Psoas muscle (tissue), 7 donors: ENCODE measurements at regions not wholly inside any gene's neighbourhood (a gene's known extent, or its start where the extent isn't known, plus 50 kb on each side); places are given as distances from the start of the nearest gene placed in this dataset.

Experiments
- ATAC-seq, 4 donors: fragments of 200-7000 bp; cut with Tn5 transposase; one replicate each; pipeline ENCODE4 v1.9.1; 2020; ENCODE audit warnings: moderate library complexity in 3 of 4, mild to moderate bottlenecking in 2 of 4
- DNase-seq, 2 donors: peaks; one replicate each; pipeline ENCODE4 v3.0.0-alpha.2; 2020
- H3K27ac ChIP-seq: fragments of 200-600 bp; one replicate; pipeline ENCODE4 v1.8.0; 2022
- H3K27me3 ChIP-seq, 3 donors: fragments of 200-600 bp in 1 of 3; one replicate each; pipeline versions ENCODE4 v1.6.1 to v1.8.0; 2013 to 2022; ENCODE audit warnings: low read length in 2 of 3, mild to moderate bottlenecking in 2 of 3, moderate library complexity in 1 of 3; ENCODE audit not compliant: insufficient read depth in 3 of 3
- H3K36me3 ChIP-seq, 2 donors: fragments of 200-600 bp in 1 of 2; one replicate each; pipeline versions ENCODE4 v1.6.1 to v1.8.0; 2013 to 2022; ENCODE audit warnings: low read depth in 1 of 2, mild to moderate bottlenecking in 1 of 2, moderate library complexity in 1 of 2; ENCODE audit not compliant: insufficient read depth in 1 of 2
- H3K4me1 ChIP-seq: fragments of 200-600 bp; one replicate; pipeline ENCODE4 v1.8.0; 2022
- H3K4me3 ChIP-seq: fragments of 200-600 bp; one replicate; pipeline ENCODE4 v1.8.0; 2022; ENCODE audit warnings: mild to moderate bottlenecking
- H3K9me3 ChIP-seq: fragments of 200-600 bp; one replicate; pipeline ENCODE4 v1.8.0; 2022
- WGBS, 3 donors: extraction: QIAGEN DNeasy Blood & Tissue Kit; methylation state at CpG; one replicate each; pipeline versions ENCODE4 v1.1.6 to v1.1.7; 2013; 5-methylcytosine and 5-hydroxymethylcytosine counted together
- intact Hi-C, 2 donors: fragments of 100-400 bp; cut with DNase I; formaldehyde crosslinking; loops; one replicate each; pipeline versions ENCODE4 v1.11.0 to v1.14.2; 2022
- TF ChIP-seq, protein P1 (sequence below): fragments of 200-600 bp; IDR thresholded peaks from one replicate; pipeline ENCODE4 v1.8.0; 2022; ENCODE audit warnings: antibody characterized with exemption
- donor health status: healthy with polysubstance abuse.
- donor health status: DM: no; HTN: no; CAD: no; lungs with moderate emphysema.
- donor health status: Bipolar disorder and iron deficiency.
- donor health status: healthy.
- donor health status: DM: yes; HTN: yes; CAD: no.
- donor health status: DM: no; HTN: no; CAD: no.
- donor health status: DM: yes; HTN: yes; CAD: no.

- Histone ChIP-seq H3K27me3 (peaks cover 0 to 7% (median 0%) of the 10 kb centered on the region in 3 donors), H3K36me3 (no peaks in the 10 kb centered on the region), H3K4me1 (no peaks in the 10 kb centered on the region), H3K9me3 (no peaks in the 10 kb centered on the region), H3K27ac (no peak overlapping the region), H3K4me3 (no peak overlapping the region)
- DNase-seq: no peak
- ATAC-seq: no peak
- TF ChIP-seq, protein P1, sequence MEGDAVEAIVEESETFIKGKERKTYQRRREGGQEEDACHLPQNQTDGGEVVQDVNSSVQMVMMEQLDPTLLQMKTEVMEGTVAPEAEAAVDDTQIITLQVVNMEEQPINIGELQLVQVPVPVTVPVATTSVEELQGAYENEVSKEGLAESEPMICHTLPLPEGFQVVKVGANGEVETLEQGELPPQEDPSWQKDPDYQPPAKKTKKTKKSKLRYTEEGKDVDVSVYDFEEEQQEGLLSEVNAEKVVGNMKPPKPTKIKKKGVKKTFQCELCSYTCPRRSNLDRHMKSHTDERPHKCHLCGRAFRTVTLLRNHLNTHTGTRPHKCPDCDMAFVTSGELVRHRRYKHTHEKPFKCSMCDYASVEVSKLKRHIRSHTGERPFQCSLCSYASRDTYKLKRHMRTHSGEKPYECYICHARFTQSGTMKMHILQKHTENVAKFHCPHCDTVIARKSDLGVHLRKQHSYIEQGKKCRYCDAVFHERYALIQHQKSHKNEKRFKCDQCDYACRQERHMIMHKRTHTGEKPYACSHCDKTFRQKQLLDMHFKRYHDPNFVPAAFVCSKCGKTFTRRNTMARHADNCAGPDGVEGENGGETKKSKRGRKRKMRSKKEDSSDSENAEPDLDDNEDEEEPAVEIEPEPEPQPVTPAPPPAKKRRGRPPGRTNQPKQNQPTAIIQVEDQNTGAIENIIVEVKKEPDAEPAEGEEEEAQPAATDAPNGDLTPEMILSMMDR: no peak
- intact Hi-C loops: no loop called here
- 93 to 98% (median 96%) methylated on average over 7 of the region's 7 CpGs for WGBS, 3 donors
Measured at GRCh38 chr1:43036932-43037331, 78.3 kb upstream of the SLC2A1 start.

GRCh38 chr1:43035821-43036741 lies 77.4 kb upstream of the SLC2A1 start:
- TF ChIP-seq, protein P1: no peak
- Histone ChIP-seq H3K36me3 (no peaks in the 10 kb centered on the region), H3K4me3 (no peak overlapping the region), H3K27ac (no peak overlapping the region), H3K27me3 (peaks cover 0 to 7% (median 0%) of the 10 kb centered on the region in 3 donors), H3K9me3 (no peaks in the 10 kb centered on the region), H3K4me1 (no peaks in the 10 kb centered on the region)
- intact Hi-C loops: no loop called here
- no peak for DNase-seq
- 72 to 79% (median 72%) methylated on average over 21 to 24 of the region's 24 CpGs for WGBS, 3 donors
- no peak for ATAC-seq

DNA sequence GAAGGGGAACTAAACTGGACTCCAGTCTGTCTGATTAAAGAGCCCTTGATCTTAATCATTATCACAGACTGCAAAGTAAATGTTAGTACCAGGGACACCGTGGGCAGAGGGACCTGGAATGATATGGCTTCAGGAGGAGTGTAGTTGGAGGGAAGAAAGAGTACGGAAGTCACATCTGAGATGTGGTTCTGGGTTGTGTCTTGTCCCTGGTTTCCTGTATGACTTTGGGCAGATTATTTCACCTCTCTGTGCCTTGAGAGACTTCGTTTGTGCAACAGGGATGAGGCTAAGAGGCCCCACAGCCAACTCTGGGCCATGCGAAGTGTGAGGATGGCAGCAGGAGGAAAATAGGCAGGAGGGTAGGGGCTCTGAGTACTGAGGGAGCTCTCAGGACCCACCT lies 76.1 kb upstream of the SLC2A1 start:
- Histone ChIP-seq H3K4me1 (no peaks in the 10 kb centered on the region), H3K9me3 (no peaks in the 10 kb centered on the region), H3K36me3 (no peaks in the 10 kb centered on the region), H3K27me3 (peaks cover 0 to 7% (median 0%) of the 10 kb centered on the region in 3 donors), H3K4me3 (no peak overlapping the region), H3K27ac (no peak overlapping the region)
- 77 to 81% (median 79%) methylated on average over 4 of the region's 4 CpGs for WGBS, 3 donors
- TF ChIP-seq, protein P1: no peak
- ATAC-seq (no peak), DNase-seq (no peak)
- intact Hi-C loops: no loop called here

- Histone ChIP-seq H3K4me1 (no peaks in the 10 kb centered on the region), H3K4me3 (no peak overlapping the region), H3K9me3 (no peaks in the 10 kb centered on the region), H3K27me3 (peaks cover 0 to 12% (median under 1%) of the 10 kb centered on the region in 3 donors), H3K27ac (no peak overlapping the region), H3K36me3 (no peaks in the 10 kb centered on the region)
- WGBS, 3 donors: 64 to 82% (median 67%) methylated on average over 3 of the region's 3 CpGs
- intact Hi-C loops: no loop called here
- ATAC-seq (no peak), DNase-seq (no peak)
- TF ChIP-seq, protein P1: no peak
Measured at GRCh38 chr1:43034195-43034658, 75.6 kb upstream of the SLC2A1 start.
